Heart left ventricle (tissue), 13 donors: ENCODE measurements at regions not wholly inside any gene's neighbourhood (a gene's known extent, or its start where the extent isn't known, plus 50 kb on each side); places are given as distances from the start of the nearest gene placed in this dataset.

ENCODE experiments used
- POLR2A ChIP-seq, 2 donors: fragments of 450-650 bp; IDR thresholded peaks; one replicate each; pipeline ENCODE4 v1.6.1; 2017; ENCODE audit warnings: antibody characterized with exemption in 2 of 2, mild to moderate bottlenecking in 2 of 2, moderate library complexity in 2 of 2
- TF ChIP-seq, protein P1 (sequence below), 12 donors: fragments of 200-600 bp; sonication (generic) in 4 of 12; IDR thresholded peaks; one replicate each; pipeline versions ENCODE4 v1.5.0 to v1.8.0; 2018 to 2022; ENCODE audit warnings: antibody characterized with exemption in 12 of 12, mild to moderate bottlenecking in 5 of 12
- donor health status: ischemic (EF 13 %, LVEDD 7.1; RV severe dilation, severe dysfunction).
- donor health status: DM: no; HTN: yes; CAD: no.
- donor health status: DM: no; HTN: no; CAD: no.
- donor health status: ischemic (EF 25% LVEDD 6.9; RV normal size, moderate dysfunction).
- donor health status: ischemic (EF 25% LVEDD 5.7; RV mildly dilated, moderate dysfunction).
- donor health status: ischemic (EF 35%, LVEDD 5.7; RV mildly dilated, moderate dysfunction).
- donor health status: nonischemic (EF 11% LVEDD 7.7; RV severe dilation, severe dysfunction).
- donor health status: DM: yes; HTN: yes; CAD: no.
- donor health status: PGD.
- donor health status: ischemic (EF 29% LVEDD 5.4; RV normal size, mild dysfunction).
- donor health status: nonischemic (EF 23%, LVEDD 6.1; RV moderate dilation, normal function).

- no peak for TF ChIP-seq POLR2A (IDR thresholded peaks at IDR 0.05)
- TF ChIP-seq, protein P1, sequence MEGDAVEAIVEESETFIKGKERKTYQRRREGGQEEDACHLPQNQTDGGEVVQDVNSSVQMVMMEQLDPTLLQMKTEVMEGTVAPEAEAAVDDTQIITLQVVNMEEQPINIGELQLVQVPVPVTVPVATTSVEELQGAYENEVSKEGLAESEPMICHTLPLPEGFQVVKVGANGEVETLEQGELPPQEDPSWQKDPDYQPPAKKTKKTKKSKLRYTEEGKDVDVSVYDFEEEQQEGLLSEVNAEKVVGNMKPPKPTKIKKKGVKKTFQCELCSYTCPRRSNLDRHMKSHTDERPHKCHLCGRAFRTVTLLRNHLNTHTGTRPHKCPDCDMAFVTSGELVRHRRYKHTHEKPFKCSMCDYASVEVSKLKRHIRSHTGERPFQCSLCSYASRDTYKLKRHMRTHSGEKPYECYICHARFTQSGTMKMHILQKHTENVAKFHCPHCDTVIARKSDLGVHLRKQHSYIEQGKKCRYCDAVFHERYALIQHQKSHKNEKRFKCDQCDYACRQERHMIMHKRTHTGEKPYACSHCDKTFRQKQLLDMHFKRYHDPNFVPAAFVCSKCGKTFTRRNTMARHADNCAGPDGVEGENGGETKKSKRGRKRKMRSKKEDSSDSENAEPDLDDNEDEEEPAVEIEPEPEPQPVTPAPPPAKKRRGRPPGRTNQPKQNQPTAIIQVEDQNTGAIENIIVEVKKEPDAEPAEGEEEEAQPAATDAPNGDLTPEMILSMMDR (IDR thresholded peaks at IDR 0.05): no peak
Observed at GRCh38 chr12:115749071-115749841, 528.2 kb downstream of the MED13L start.
